ENCODE measurements at regions not wholly inside any gene's neighbourhood (a gene's known extent, or its start where the extent isn't known, plus 50 kb on each side); places are given as distances from the start of the nearest gene placed in this dataset.

DNA sequence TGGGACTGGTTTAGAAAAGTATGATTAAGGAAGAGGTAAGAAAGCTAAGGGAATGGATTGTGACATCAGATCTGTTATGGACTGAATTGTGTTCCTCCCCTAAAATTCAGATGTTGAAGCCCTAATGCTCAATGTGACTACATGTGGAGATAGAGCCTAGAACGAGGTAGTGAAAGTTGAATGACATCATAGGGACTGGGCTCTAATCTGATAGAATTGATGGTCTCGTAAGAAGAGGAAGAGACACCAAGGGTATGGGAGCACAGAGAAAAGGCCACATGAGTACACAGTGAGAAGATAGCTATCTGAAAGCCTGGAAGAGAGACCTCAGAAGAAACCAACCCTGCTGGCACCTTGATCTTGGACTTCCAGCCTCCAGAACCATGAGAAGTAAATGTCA is 178.3 kb downstream of the TRIB2 start:
- intact Hi-C loops (cut with DNase I; ENCODE audit: low total_unique reads) = no loop called here
- H3K4me3 ChIP-seq = no peak overlapping the region
- H3K4me1 ChIP-seq = peaks cover 0 to 15% (median 0%) of the 10 kb centered on the region in 4 donors
- H3K27ac ChIP-seq = no peak overlapping the region
- in situ Hi-C loops (cut with MboI; ENCODE audit: low pct_ligation_motif_present in 1 of 4, low pct_unique_long_range_greater_than_20kb in 1 of 4, low sequenced_read_pairs in 3 of 4) = no loop called here
- no peaks in the 10 kb centered on the region for H3K36me3 ChIP-seq
- no peaks in the 10 kb centered on the region for H3K27me3 ChIP-seq
- DNase-seq = no peak
- TF ChIP-seq POLR2AphosphoS5 (IDR thresholded peaks at IDR 0.05) (no peak), CTCF (IDR thresholded peaks at IDR 0.05) (no peak), POLR2A (IDR thresholded peaks at IDR 0.05) (no peak), EP300 (IDR thresholded peaks at IDR 0.05; ENCODE audit: low read depth) (no peak)
- H3K9me3 ChIP-seq = peaks cover 0 to 4% of the 10 kb centered on the region in 2 donors
- 78% methylated on average over 2 of the region's 2 CpGs; no CpG with 5 or more reads in 1 of the 2 donors for WGBS, 2 donors (ENCODE audit: low coverage in 1 of 2)

DNA sequence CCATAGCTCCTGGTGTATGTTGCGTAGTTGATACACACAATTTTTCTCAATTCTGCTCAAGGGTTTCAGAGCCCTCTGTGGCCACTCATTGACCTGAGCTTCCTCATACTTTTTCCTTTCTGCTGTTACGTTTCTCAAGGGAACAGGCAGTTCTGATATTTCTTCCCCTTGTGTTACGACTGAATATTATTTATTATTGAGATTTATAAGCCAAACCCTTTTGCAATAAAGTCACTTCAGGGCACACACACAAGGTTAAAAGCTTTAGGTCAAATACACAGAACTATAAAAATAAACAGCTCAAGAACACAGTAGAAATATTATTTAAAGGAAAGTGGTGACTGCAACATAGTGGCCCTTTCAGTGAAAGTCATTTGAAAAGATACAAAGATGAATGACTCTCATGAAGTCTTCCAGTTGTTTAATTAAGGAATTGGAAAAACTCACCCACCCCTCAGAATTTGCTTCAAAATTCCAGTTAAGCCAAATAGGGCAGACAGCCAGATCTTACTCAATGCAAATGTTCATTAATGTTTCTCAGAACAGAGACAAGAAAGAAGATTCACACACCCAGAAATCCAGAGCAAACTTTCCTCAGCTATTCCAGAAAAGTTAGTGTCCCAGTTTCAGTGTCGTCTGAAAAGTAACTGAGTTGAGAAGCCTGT is 179.7 kb downstream of the TRIB2 start:
- peaks cover 0 to 4% of the 10 kb centered on the region in 2 donors for H3K9me3 ChIP-seq
- intact Hi-C loops (cut with DNase I; ENCODE audit: low total_unique reads) (no loop called here), in situ Hi-C loops (cut with MboI; ENCODE audit: low pct_ligation_motif_present in 1 of 4, low pct_unique_long_range_greater_than_20kb in 1 of 4, low sequenced_read_pairs in 3 of 4) (no loop called here)
- WGBS, 2 donors (ENCODE audit: low coverage in 1 of 2) = 63 to 64% methylated on average over 3 to 4 of the region's 4 CpGs
- no peak for DNase-seq
- H3K36me3 ChIP-seq = no peaks in the 10 kb centered on the region
- peak overlapping the region; percentile 38 to 66 (median 49) for H3K27ac ChIP-seq
- H3K4me1 ChIP-seq = peaks cover 0 to 15% (median 0%) of the 10 kb centered on the region in 4 donors
- TF ChIP-seq CTCF (IDR thresholded peaks at IDR 0.05) (no peak), POLR2AphosphoS5 (IDR thresholded peaks at IDR 0.05) (peak in 2 of 3 donors; percentile 30 to 49), POLR2A (IDR thresholded peaks at IDR 0.05) (no peak), EP300 (IDR thresholded peaks at IDR 0.05; ENCODE audit: low read depth) (no peak)
- no peaks in the 10 kb centered on the region for H3K27me3 ChIP-seq
- no peak overlapping the region for H3K4me3 ChIP-seq

DNA sequence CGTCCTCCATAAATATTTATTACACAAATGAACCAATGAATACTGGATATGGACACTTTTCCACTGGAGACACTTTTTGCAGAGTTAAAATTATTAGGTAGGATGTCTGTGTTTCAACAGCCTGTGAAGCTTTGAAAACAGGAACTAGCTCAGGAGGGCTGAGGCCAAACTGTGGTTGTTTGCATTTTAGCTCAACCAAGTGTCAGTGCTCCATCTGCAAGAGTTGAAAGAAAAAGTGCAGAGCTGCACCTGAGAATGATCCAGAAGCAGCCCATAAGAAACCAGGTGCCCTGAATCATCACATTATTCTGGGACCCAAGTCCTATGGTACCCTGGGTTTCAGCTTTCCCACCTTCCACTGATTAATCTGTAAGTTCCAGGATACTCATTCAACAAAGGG is 180.4 kb downstream of the TRIB2 start:
- Histone ChIP-seq H3K4me1 (peaks cover 0 to 15% (median 0%) of the 10 kb centered on the region in 4 donors), H3K9me3 (peaks cover 0 to 4% of the 10 kb centered on the region in 2 donors), H3K36me3 (no peaks in the 10 kb centered on the region), H3K27ac (peak overlapping the region; percentile 38 to 66 (median 49)), H3K4me3 (no peak overlapping the region), H3K27me3 (no peaks in the 10 kb centered on the region)
- in situ Hi-C loops (cut with MboI; ENCODE audit: low pct_ligation_motif_present in 1 of 4, low pct_unique_long_range_greater_than_20kb in 1 of 4, low sequenced_read_pairs in 3 of 4) = no loop called here
- WGBS, 2 donors (ENCODE audit: low coverage in 1 of 2) = 23% methylated on average over 1 of the region's 1 CpG; no CpG with 5 or more reads in 1 of the 2 donors
- intact Hi-C loops (cut with DNase I; ENCODE audit: low total_unique reads) = no loop called here
- TF ChIP-seq POLR2AphosphoS5 (IDR thresholded peaks at IDR 0.05) (no peak), CTCF (IDR thresholded peaks at IDR 0.05) (no peak), POLR2A (IDR thresholded peaks at IDR 0.05) (no peak), EP300 (IDR thresholded peaks at IDR 0.05; ENCODE audit: low read depth) (no peak)
- peak; percentile 9 for DNase-seq

GRCh38 chr2:12903272-12903671 is 186.5 kb downstream of the TRIB2 start:
- in situ Hi-C loops (cut with MboI; ENCODE audit: low pct_ligation_motif_present in 1 of 4, low pct_unique_long_range_greater_than_20kb in 1 of 4, low sequenced_read_pairs in 3 of 4) (no loop called here), intact Hi-C loops (cut with DNase I; ENCODE audit: low total_unique reads) (no loop called here)
- Histone ChIP-seq H3K9me3 (no peaks in the 10 kb centered on the region), H3K36me3 (no peaks in the 10 kb centered on the region), H3K27ac (no peak overlapping the region), H3K4me3 (no peak overlapping the region), H3K4me1 (no peaks in the 10 kb centered on the region), H3K27me3 (no peaks in the 10 kb centered on the region)
- TF ChIP-seq POLR2A (IDR thresholded peaks at IDR 0.05) (no peak), POLR2AphosphoS5 (IDR thresholded peaks at IDR 0.05) (no peak), EP300 (IDR thresholded peaks at IDR 0.05; ENCODE audit: low read depth) (no peak), CTCF (IDR thresholded peaks at IDR 0.05) (no peak)
- DNase-seq = no peak
- WGBS, 2 donors (ENCODE audit: low coverage in 1 of 2) = 94 to 100% methylated on average over 1 to 2 of the region's 2 CpGs
